Breast epithelium (tissue), 4 donors: ENCODE measurements at regions not wholly inside any gene's neighbourhood (a gene's known extent, or its start where the extent isn't known, plus 50 kb on each side); places are given as distances from the start of the nearest gene placed in this dataset.

Source experiments
- DNase-seq, 2 donors: peaks; one replicate each; pipeline ENCODE4 v3.0.0-alpha.2; 2019; ENCODE audit warnings: low spot score in 2 of 2
- H3K27ac ChIP-seq, 2 donors: fragments of 200-600 bp; sonication (generic) in 1 of 2; one replicate each; pipeline ENCODE4 v1.5.1; 2016 to 2019; ENCODE audit warnings: mild to moderate bottlenecking in 1 of 2
- H3K27me3 ChIP-seq, 2 donors: fragments of 200-600 bp; sonication (generic) in 1 of 2; one replicate each; pipeline versions ENCODE4 v1.5.1 to v1.6.0; 2017 to 2019; ENCODE audit warnings: control low read depth in 1 of 2, mild to moderate bottlenecking in 1 of 2
- H3K36me3 ChIP-seq: fragments of 200-600 bp; one replicate; pipeline ENCODE4 v1.5.1; 2019
- H3K4me1 ChIP-seq, 2 donors: fragments of 200-600 bp; sonication (generic); one replicate each; pipeline ENCODE4 v1.5.1; 2016 to 2019; ENCODE audit warnings: control low read depth in 1 of 2
- H3K4me3 ChIP-seq, 3 donors: fragments of 200-600 bp; sonication (generic); 1 replicate in 2 of 3; 2 replicates in 1 of 3; pipeline ENCODE4 v1.5.1; 2016 to 2019; ENCODE audit warnings: mild to moderate bottlenecking in 3 of 3, moderate library complexity in 2 of 3
- H3K9me3 ChIP-seq, 2 donors: fragments of 200-600 bp; sonication (generic) in 1 of 2; one replicate each; pipeline ENCODE4 v1.5.1; 2016 to 2019; ENCODE audit warnings: control low read depth in 1 of 2
- CTCF ChIP-seq, 3 donors: fragments of 450-650 bp; IDR thresholded peaks; one replicate each; pipeline ENCODE4 v1.5.1; 2016 to 2017; ENCODE audit warnings: antibody characterized with exemption in 3 of 3, mild to moderate bottlenecking in 3 of 3, moderate library complexity in 3 of 3
- POLR2A ChIP-seq: fragments of 450-650 bp; IDR thresholded peaks from one replicate; pipeline ENCODE4 v1.6.1; 2016; ENCODE audit warnings: antibody characterized with exemption, mild to moderate bottlenecking, moderate library complexity
- POLR2AphosphoS5 ChIP-seq, 3 donors: sonication (generic); formaldehyde crosslinking; IDR thresholded peaks; one replicate each; pipeline ENCODE4 v1.6.1; 2017; ENCODE audit warnings: antibody characterized with exemption in 3 of 3
- intact Hi-C: fragments of 100-400 bp; cut with DNase I; formaldehyde crosslinking; loops from one replicate; pipeline ENCODE4 v1.15.1; 2023; ENCODE audit warnings: low total_unique reads

GRCh38 chr4:102447413-102447812 lies 53.7 kb upstream of the NFKB1 start:
- intact Hi-C loops = loop anchor here (5.0 kb wide), 1 partner anchor 560 kb away; no protein-coding TSS in a partner anchor
- DNase-seq = no peak

DNA sequence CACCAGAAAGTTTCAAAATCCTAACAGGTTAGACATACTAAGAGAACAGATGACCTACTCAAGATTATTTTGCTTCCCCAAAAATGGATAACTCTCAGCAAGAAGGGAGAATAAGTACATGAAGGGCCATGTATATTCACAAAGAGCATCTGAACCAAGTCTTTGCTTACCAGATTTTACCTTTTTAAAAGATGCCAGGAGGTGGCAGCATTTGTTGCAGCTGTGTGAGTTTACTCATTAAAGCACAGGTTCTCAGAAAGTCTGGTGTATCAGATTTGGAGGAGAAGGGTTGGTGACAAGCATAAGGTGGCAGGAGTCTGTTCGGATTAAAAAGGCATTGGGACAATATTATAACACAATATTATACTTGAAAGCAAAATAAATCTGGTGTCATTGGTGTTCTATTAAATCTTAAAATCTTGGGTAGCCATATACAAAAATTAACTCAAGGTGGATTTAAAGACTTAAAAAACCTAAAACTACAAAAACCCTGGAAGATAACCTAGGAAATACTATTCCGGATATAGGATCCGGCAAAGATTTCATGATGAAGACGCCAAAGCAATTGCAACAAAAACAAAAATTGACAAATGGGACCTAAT lies 51.3 kb upstream of the NFKB1 start:
- intact Hi-C loops = loop anchor here (5.0 kb wide), 1 partner anchor 557 kb away; no protein-coding TSS in a partner anchor
- DNase-seq = no peak

More at GRCh38 chr4:102447413-102447812, 53.7 kb upstream of the NFKB1 start:
- H3K4me3 ChIP-seq = no peak overlapping the region
- TF ChIP-seq CTCF (IDR thresholded peaks at IDR 0.05) (no peak), POLR2A (no peak), POLR2AphosphoS5 (IDR thresholded peaks at IDR 0.05) (no peak)
- H3K36me3 ChIP-seq = no peaks in the 10 kb centered on the region
- H3K27ac ChIP-seq = no peak overlapping the region
- H3K27me3 ChIP-seq = no peaks in the 10 kb centered on the region
- H3K4me1 ChIP-seq = no peaks in the 10 kb centered on the region
- no peaks in the 10 kb centered on the region for H3K9me3 ChIP-seq

GRCh38 chr4:102451266-102451665 lies 49.9 kb upstream of the NFKB1 start:
- intact Hi-C loops = no loop called here
- no peak for DNase-seq
- TF ChIP-seq POLR2AphosphoS5 (IDR thresholded peaks at IDR 0.05) = no peak
- no peak for TF ChIP-seq POLR2A
- TF ChIP-seq CTCF (IDR thresholded peaks at IDR 0.05) = no peak

More for the DNA sequence above, 51.3 kb upstream of the NFKB1 start:
- H3K27me3 ChIP-seq = no peaks in the 10 kb centered on the region
- H3K4me3 ChIP-seq = no peak overlapping the region
- H3K4me1 ChIP-seq = no peaks in the 10 kb centered on the region
- TF ChIP-seq POLR2A (no peak), POLR2AphosphoS5 (IDR thresholded peaks at IDR 0.05) (no peak), CTCF (IDR thresholded peaks at IDR 0.05) (peak; percentile 16 to 67 (median 62))
- no peak overlapping the region for H3K27ac ChIP-seq
- no peaks in the 10 kb centered on the region for H3K36me3 ChIP-seq
- H3K9me3 ChIP-seq = no peaks in the 10 kb centered on the region

More at GRCh38 chr4:102451266-102451665, 49.9 kb upstream of the NFKB1 start:
- H3K4me3 ChIP-seq = no peak overlapping the region
- no peaks in the 10 kb centered on the region for H3K9me3 ChIP-seq
- no peaks in the 10 kb centered on the region for H3K4me1 ChIP-seq
- no peak overlapping the region for H3K27ac ChIP-seq
- H3K27me3 ChIP-seq = no peaks in the 10 kb centered on the region
- H3K36me3 ChIP-seq = no peaks in the 10 kb centered on the region
